ENCODE measurements at regions not wholly inside any gene's neighbourhood (a gene's known extent, or its start where the extent isn't known, plus 50 kb on each side); places are given as distances from the start of the nearest gene placed in this dataset.

DNA sequence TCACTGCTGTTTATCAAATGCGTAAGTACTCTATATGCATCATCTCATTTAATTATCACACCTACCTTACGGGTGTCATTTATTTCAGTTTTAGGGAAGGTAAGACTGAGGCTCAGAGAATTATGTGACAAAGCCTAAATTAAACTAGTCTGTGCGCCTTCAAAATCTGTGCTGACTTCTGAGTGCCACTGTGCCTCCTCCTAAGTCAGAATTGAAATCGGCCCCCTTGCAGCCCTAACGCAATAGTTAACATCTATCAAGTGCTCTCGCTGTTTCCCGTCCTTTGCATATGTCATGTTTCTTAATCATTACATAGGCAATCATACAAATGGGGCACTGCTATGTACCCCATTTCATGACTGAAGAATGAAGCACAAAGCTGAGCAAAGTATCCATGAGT lies 79.0 kb upstream of the PDE10A start:
- no peaks in the 10 kb centered on the region for H3K4me1 ChIP-seq (ENCODE audit: control insufficient read depth, insufficient read depth, low read length)
- H3K9me3 ChIP-seq (ENCODE audit: control insufficient read depth, insufficient read depth, low read depth, low read length): no peaks in the 10 kb centered on the region
- CTCF ChIA-PET: no interaction called here
- POLR2A ChIA-PET: no interaction called here
- H3K4me3 ChIP-seq (ENCODE audit: low read depth, low read length): no peak overlapping the region
- no peaks in the 10 kb centered on the region for H3K36me3 ChIP-seq (ENCODE audit: control insufficient read depth in 2 of 2, insufficient read depth in 1 of 2, low read length in 2 of 2)
- TF ChIP-seq ZNF121 (tag by site-specific recombination; IDR thresholded peaks at IDR 0.05): no peak
- no peak for TF ChIP-seq YY2 (tag by site-specific recombination; IDR thresholded peaks at IDR 0.05)
- TF ChIP-seq ZEB2 (tag by site-specific recombination; IDR thresholded peaks at IDR 0.05): no peak
- TF ChIP-seq HOXA7 (CRISPR knock-in tag; IDR thresholded peaks at IDR 0.05; ENCODE audit: borderline replicate concordance): no peak
- no peak for TF ChIP-seq ZNF155 (tag by site-specific recombination; IDR thresholded peaks at IDR 0.05)
- no peak for TF ChIP-seq ZNF2 (tag by site-specific recombination; IDR thresholded peaks at IDR 0.05)
- TF ChIP-seq ZNF621 (tag by site-specific recombination; IDR thresholded peaks at IDR 0.05): no peak
- no peak for TF ChIP-seq BCL11A (tag by site-specific recombination; IDR thresholded peaks at IDR 0.05; ENCODE audit: low read depth)
- no peak for TF ChIP-seq ZNF629 (tag by site-specific recombination; IDR thresholded peaks at IDR 0.05)
- no peak for TF ChIP-seq ZNF558 (tag by site-specific recombination; IDR thresholded peaks at IDR 0.05)
- TF ChIP-seq ZNF335 (tag by site-specific recombination; conservative IDR thresholded peaks at IDR 0.05): no peak
- no peak for TF ChIP-seq ZBTB7A (tag by site-specific recombination; IDR thresholded peaks at IDR 0.05; ENCODE audit: low read depth)
- TF ChIP-seq, protein P1, sequence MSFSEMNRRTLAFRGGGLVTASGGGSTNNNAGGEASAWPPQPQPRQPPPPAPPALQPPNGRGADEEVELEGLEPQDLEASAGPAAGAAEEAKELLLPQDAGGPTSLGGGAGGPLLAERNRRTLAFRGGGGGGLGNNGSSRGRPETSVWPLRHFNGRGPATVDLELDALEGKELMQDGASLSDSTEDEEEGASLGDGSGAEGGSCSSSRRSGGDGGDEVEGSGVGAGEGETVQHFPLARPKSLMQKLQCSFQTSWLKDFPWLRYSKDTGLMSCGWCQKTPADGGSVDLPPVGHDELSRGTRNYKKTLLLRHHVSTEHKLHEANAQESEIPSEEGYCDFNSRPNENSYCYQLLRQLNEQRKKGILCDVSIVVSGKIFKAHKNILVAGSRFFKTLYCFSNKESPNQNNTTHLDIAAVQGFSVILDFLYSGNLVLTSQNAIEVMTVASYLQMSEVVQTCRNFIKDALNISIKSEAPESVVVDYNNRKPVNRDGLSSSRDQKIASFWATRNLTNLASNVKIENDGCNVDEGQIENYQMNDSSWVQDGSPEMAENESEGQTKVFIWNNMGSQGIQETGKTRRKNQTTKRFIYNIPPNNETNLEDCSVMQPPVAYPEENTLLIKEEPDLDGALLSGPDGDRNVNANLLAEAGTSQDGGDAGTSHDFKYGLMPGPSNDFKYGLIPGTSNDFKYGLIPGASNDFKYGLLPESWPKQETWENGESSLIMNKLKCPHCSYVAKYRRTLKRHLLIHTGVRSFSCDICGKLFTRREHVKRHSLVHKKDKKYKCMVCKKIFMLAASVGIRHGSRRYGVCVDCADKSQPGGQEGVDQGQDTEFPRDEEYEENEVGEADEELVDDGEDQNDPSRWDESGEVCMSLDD (tag by site-specific recombination; IDR thresholded peaks at IDR 0.05): no peak
- TF ChIP-seq ZNF112 (tag by site-specific recombination; IDR thresholded peaks at IDR 0.05): no peak
- TF ChIP-seq ZNF266 (tag by site-specific recombination; IDR thresholded peaks at IDR 0.05; ENCODE audit: low read depth): no peak
- H3K27ac ChIP-seq (ENCODE audit: extremely low read depth, low read depth, low read length): no peak overlapping the region

DNA sequence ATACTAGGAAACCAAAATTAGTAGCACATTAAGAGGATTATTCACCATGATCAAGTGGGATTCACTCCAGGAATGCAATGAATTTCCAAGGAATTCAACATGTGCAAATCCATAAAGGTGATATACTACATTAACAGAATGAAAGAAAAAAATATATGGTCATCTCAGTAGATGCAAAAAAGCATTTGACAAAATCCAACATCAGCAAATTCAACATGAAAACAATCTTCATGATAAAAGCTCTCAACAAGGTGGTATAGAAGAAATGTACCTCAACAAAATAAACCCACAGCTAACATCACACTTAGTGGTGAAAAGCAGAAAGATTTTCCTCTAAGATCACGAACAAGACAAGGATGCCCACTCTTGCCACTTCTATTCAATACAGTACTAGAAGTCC lies 74.4 kb upstream of the PDE10A start:
- H3K9me3 ChIP-seq (ENCODE audit: control insufficient read depth, insufficient read depth, low read depth, low read length): no peaks in the 10 kb centered on the region
- POLR2A ChIA-PET: no interaction called here
- TF ChIP-seq MEIS1 (CRISPR knock-in tag; IDR thresholded peaks at IDR 0.05; ENCODE audit: borderline replicate concordance) (no peak), ZNF239 (tag by site-specific recombination; IDR thresholded peaks at IDR 0.05) (no peak), ZNF585B (tag by site-specific recombination; IDR thresholded peaks at IDR 0.05) (no peak), ZNF664 (tag by site-specific recombination; IDR thresholded peaks at IDR 0.05) (no peak), HOXA7 (CRISPR knock-in tag; IDR thresholded peaks at IDR 0.05; ENCODE audit: borderline replicate concordance) (no peak), OVOL3 (tag by site-specific recombination; IDR thresholded peaks at IDR 0.05) (no peak), ZNF311 (tag by site-specific recombination; IDR thresholded peaks at IDR 0.05; ENCODE audit: borderline replicate concordance) (no peak), ZNF837 (tag by site-specific recombination; IDR thresholded peaks at IDR 0.05) (no peak), ZNF133 (tag by site-specific recombination; IDR thresholded peaks at IDR 0.05) (no peak)
- no peak overlapping the region for H3K27ac ChIP-seq (ENCODE audit: extremely low read depth, low read depth, low read length)
- no peak overlapping the region for H3K4me3 ChIP-seq (ENCODE audit: low read depth, low read length)
- H3K36me3 ChIP-seq (ENCODE audit: control insufficient read depth in 2 of 2, insufficient read depth in 1 of 2, low read length in 2 of 2): no peaks in the 10 kb centered on the region
- CTCF ChIA-PET: interaction anchor here (0.7 kb wide), 1 partner anchor 9 kb away, joined by 4 read pairs; no protein-coding TSS in a partner anchor
- no peaks in the 10 kb centered on the region for H3K4me1 ChIP-seq (ENCODE audit: control insufficient read depth, insufficient read depth, low read length)

DNA sequence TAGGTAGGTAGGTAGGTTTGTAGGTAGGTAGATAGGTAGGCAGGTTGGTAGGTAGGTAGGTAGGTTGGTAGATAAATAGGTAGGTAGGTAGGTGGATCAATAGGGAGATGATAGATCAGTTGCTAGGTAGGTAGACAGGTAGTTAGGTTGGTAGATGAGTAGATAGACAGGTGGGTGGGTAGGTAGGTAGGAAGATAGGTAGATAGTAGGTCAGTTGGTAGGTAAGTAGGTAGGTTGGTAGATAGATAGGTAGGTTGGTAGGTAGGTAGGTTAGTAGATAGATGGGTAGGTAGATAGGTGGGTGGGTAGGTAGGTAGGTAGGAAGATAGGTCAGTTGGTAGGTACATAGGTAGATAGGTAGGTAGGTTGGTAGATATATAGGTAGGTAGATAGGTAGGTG lies 72.0 kb upstream of the PDE10A start:
- Histone ChIP-seq H3K9me3 (ENCODE audit: control insufficient read depth, insufficient read depth, low read depth, low read length) (no peaks in the 10 kb centered on the region), H3K27ac (ENCODE audit: extremely low read depth, low read depth, low read length) (no peak overlapping the region), H3K4me1 (ENCODE audit: control insufficient read depth, insufficient read depth, low read length) (no peaks in the 10 kb centered on the region), H3K36me3 (ENCODE audit: control insufficient read depth in 2 of 2, insufficient read depth in 1 of 2, low read length in 2 of 2) (no peaks in the 10 kb centered on the region), H3K4me3 (ENCODE audit: low read depth, low read length) (no peak overlapping the region)
- POLR2A ChIA-PET: no interaction called here
- CTCF ChIA-PET: no interaction called here
- TF ChIP-seq, protein P2, sequence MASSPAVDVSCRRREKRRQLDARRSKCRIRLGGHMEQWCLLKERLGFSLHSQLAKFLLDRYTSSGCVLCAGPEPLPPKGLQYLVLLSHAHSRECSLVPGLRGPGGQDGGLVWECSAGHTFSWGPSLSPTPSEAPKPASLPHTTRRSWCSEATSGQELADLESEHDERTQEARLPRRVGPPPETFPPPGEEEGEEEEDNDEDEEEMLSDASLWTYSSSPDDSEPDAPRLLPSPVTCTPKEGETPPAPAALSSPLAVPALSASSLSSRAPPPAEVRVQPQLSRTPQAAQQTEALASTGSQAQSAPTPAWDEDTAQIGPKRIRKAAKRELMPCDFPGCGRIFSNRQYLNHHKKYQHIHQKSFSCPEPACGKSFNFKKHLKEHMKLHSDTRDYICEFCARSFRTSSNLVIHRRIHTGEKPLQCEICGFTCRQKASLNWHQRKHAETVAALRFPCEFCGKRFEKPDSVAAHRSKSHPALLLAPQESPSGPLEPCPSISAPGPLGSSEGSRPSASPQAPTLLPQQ (tag by site-specific recombination; IDR thresholded peaks at IDR 0.05): no peak
- TF ChIP-seq EGR2 (tag by site-specific recombination; IDR thresholded peaks at IDR 0.05; ENCODE audit: low read depth) (peak; percentile 68; the same call in 1 of the 2 replicates), ZNF112 (tag by site-specific recombination; IDR thresholded peaks at IDR 0.05) (peak; percentile 70), YY2 (tag by site-specific recombination; IDR thresholded peaks at IDR 0.05) (0 out of 2 replicates have a peak, but pooled peaks have one; percentile 34), ZNF174 (tag by site-specific recombination; IDR thresholded peaks at IDR 0.05) (no peak), RBAK (tag by site-specific recombination; IDR thresholded peaks at IDR 0.05) (0 out of 2 replicates have a peak, but pooled peaks have one; percentile 20), ZNF670 (tag by site-specific recombination; IDR thresholded peaks at IDR 0.05; ENCODE audit: low read depth) (0 out of 2 replicates have a peak, but pooled peaks have one; percentile 11), ZNF571 (tag by site-specific recombination; IDR thresholded peaks at IDR 0.05) (0 out of 2 replicates have a peak, but pooled peaks have one; percentile 79)
- TF ChIP-seq, protein P3, sequence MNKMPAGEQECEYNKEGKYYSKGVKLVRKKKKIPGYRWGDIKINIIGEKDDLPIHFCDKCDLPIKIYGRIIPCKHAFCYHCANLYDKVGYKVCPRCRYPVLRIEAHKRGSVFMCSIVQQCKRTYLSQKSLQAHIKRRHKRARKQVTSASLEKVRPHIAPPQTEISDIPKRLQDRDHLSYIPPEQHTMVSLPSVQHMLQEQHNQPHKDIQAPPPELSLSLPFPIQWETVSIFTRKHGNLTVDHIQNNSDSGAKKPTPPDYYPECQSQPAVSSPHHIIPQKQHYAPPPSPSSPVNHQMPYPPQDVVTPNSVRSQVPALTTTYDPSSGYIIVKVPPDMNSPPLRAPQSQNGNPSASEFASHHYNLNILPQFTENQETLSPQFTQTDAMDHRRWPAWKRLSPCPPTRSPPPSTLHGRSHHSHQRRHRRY (tag by site-specific recombination; IDR thresholded peaks at IDR 0.05): 0 out of 2 replicates have a peak, but pooled peaks have one; percentile 7

Data from HEK293 (cell line).